BJ (cell line): ENCODE measurements at regions not wholly inside any gene's neighbourhood (a gene's known extent, or its start where the extent isn't known, plus 50 kb on each side); places are given as distances from the start of the nearest gene placed in this dataset.

Experiments
- CTCF ChIA-PET: fragments of 350-600 bp; formaldehyde crosslinking; extraction: SDS; loops from one replicate; lab custom pipeline; 2021; ENCODE audit warnings: antibody characterized with exemption, inconsistent platforms; lab: Yijun Ruan, JAX
- POLR2A ChIA-PET: fragments of 300-600 bp; sonication (Branson Sonifier 250); formaldehyde crosslinking; extraction: SDS; loops from one replicate; lab custom pipeline; 2021; ENCODE audit warnings: antibody characterized with exemption; lab: Charles Lee
- DNase-seq: peaks from one replicate; pipeline ENCODE4 v3.0.0-alpha.2; 2011; ENCODE audit warnings: low read depth
- H3K27me3 ChIP-seq: 2 replicates; pipeline ENCODE4 v1.6.0; 2011; ENCODE audit warnings: low read length; ENCODE audit not compliant: control insufficient read depth, insufficient read depth
- H3K36me3 ChIP-seq: 2 replicates; pipeline ENCODE4 v1.5.1; 2011; ENCODE audit warnings: low read length; ENCODE audit not compliant: control insufficient read depth, insufficient read depth
- H3K4me3 ChIP-seq: 2 replicates; pipeline ENCODE4 v1.5.1; 2011; ENCODE audit warnings: low read depth, mild to moderate bottlenecking, control low read depth, low read length
- TF ChIP-seq, protein P1 (sequence below): IDR thresholded peaks from 2 replicates; pipeline ENCODE4 v1.5.1; 2011; ENCODE audit warnings: low read depth, mild to moderate bottlenecking, control low read depth, inconsistent platforms, low read length, moderate library complexity; ENCODE audit not compliant: insufficient read depth

DNA sequence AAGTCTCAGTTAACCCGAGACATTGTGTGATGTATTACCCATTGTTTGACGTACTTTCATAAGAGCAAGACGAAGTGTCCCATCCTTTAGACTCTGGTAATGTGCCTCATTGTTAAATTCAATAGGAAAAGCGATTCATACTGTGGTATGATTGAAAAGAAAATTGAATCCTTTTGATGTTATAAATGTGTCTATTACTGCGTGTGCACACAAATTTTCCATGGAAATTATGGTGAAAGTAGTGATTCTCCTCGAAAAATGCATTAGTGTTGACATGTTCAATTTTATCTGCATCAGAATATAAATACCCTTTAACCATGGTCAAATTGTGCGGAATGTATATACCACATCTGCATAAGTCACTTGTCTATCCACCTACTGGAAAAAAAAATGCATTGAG is 386.8 kb downstream of the INSC start:
- no peak for DNase-seq
- Histone ChIP-seq H3K36me3 (no peaks in the 10 kb centered on the region), H3K4me3 (no peak overlapping the region), H3K27me3 (no peaks in the 10 kb centered on the region)
- TF ChIP-seq, protein P1, sequence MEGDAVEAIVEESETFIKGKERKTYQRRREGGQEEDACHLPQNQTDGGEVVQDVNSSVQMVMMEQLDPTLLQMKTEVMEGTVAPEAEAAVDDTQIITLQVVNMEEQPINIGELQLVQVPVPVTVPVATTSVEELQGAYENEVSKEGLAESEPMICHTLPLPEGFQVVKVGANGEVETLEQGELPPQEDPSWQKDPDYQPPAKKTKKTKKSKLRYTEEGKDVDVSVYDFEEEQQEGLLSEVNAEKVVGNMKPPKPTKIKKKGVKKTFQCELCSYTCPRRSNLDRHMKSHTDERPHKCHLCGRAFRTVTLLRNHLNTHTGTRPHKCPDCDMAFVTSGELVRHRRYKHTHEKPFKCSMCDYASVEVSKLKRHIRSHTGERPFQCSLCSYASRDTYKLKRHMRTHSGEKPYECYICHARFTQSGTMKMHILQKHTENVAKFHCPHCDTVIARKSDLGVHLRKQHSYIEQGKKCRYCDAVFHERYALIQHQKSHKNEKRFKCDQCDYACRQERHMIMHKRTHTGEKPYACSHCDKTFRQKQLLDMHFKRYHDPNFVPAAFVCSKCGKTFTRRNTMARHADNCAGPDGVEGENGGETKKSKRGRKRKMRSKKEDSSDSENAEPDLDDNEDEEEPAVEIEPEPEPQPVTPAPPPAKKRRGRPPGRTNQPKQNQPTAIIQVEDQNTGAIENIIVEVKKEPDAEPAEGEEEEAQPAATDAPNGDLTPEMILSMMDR: no peak
- POLR2A ChIA-PET: no interaction called here
- CTCF ChIA-PET: no interaction called here

DNA sequence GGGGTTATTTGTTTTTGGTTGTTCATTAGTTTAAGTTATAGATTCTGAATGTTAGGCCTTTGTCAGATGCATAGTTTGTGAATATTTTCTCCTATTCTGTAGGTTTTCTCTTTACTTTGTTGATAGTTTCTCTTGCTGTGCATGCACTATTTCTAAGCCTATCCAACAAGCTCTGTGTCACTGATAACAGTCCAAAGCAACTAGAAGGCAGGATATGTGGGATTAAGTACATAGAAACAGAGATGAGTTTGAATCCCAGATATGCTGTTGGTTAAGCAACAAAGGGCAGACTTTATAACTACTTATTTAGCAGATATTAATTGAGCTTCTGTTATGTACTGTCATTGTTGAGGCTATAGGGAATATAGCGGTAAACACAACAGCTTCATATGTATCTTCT is 390.4 kb downstream of the INSC start:
- no peak for DNase-seq
- TF ChIP-seq, protein P1: no peak
- POLR2A ChIA-PET: no interaction called here
- H3K27me3 ChIP-seq: no peaks in the 10 kb centered on the region
- no peaks in the 10 kb centered on the region for H3K36me3 ChIP-seq
- no peak overlapping the region for H3K4me3 ChIP-seq
- CTCF ChIA-PET: no interaction called here

DNA sequence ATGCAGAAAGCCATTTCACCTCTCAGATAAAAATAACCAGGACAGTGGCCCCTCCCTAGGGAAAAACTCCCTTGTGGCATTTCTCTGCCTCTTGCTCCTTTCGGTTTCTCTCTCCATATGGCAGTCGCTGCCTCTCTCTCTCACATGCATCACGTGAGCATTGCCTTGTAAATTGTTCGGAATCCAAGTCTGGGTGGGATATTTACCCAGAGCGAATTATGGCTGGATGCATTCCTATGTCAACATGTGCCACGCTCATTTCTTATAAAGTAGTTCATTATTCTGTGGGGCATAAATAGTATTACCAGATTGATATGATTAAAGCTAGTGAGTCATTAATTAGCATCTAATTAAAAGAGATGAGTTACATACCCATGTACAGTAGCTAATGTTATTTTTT is 392.9 kb downstream of the INSC start:
- no peak overlapping the region for H3K4me3 ChIP-seq
- no peaks in the 10 kb centered on the region for H3K27me3 ChIP-seq
- H3K36me3 ChIP-seq: no peaks in the 10 kb centered on the region
- POLR2A ChIA-PET: no interaction called here
- peak; percentile 13 for DNase-seq
- CTCF ChIA-PET: no interaction called here
- TF ChIP-seq, protein P1: no peak

DNA sequence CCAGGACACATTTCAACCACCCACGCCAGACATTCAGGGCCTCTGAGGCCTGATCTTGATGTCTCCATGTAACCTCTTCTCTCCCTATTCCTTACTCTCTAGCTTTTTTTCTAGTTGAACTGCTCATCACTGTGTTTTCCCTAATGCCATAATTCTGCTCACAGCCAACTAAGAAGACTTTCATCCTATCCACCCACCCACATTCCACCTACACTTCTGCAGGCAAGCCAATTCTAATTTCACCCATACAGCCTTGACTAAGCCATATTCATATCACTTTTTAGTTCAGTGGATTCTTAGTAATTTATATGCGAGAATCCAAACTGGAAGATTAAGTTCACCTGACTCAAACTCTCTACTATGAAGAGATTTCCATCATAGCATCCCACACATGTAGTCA is 394.4 kb downstream of the INSC start:
- H3K27me3 ChIP-seq: no peaks in the 10 kb centered on the region
- H3K36me3 ChIP-seq: no peaks in the 10 kb centered on the region
- TF ChIP-seq, protein P1: no peak
- POLR2A ChIA-PET: no interaction called here
- no peak overlapping the region for H3K4me3 ChIP-seq
- DNase-seq: no peak
- CTCF ChIA-PET: no interaction called here

DNA sequence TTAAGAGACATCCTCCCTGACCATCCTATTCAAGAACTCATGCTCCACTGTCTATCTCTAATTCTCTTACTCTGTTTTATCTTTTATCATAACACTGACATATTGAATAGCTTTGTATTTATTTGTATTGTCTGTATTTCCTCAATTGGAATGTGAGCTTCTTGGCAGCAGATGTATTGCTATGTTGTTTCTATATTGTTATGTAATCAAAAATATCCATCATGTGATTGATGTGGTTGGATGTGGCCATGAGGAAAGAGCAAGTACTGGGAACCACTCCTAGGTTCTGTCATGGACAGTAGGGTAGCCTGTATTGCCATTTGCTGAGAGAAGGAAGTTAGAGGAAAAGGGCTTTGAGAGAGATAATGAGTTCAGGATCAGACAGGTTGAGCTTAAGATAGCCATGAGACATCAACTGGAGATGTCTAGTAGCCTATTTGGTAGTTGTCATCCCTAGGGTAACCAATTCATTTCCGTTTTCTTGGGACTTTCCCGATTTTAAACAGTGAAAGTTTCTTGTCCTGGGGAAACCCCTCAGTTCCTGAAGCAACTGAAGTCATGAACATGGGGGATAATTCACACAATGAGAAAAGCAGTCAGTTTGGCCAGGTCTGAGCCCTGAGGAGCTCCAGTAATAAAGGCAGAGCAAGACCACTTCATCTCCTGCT is 404.5 kb downstream of the INSC start:
- DNase-seq: no peak
- CTCF ChIA-PET: no interaction called here
- H3K4me3 ChIP-seq: no peak overlapping the region
- H3K36me3 ChIP-seq: no peaks in the 10 kb centered on the region
- TF ChIP-seq, protein P1: no peak
- POLR2A ChIA-PET: no interaction called here
- no peaks in the 10 kb centered on the region for H3K27me3 ChIP-seq
